Epithelial cell of esophagus (primary cell): ENCODE measurements at regions not wholly inside any gene's neighbourhood (a gene's known extent, or its start where the extent isn't known, plus 50 kb on each side); places are given as distances from the start of the nearest gene placed in this dataset.

Experiments used
- DNase-seq: peaks from one replicate; pipeline ENCODE4 v3.0.0; 2010; ENCODE audit warnings: low read depth
- H3K4me3 ChIP-seq: 2 replicates; pipeline ENCODE4 v1.5.1; 2011; ENCODE audit warnings: mild to moderate bottlenecking, low read length, control low read depth
- CTCF ChIP-seq: IDR thresholded peaks from 2 replicates; pipeline ENCODE4 v1.5.1; 2011; ENCODE audit warnings: low read depth, mild to moderate bottlenecking, low read length, control low read depth, inconsistent platforms; ENCODE audit not compliant: insufficient read depth; ENCODE audit errors: missing control alignments

GRCh38 chr7:43791-44540, 148.4 kb upstream of the FAM20C start:
- no peak for TF ChIP-seq CTCF
- DNase-seq: no peak
- H3K4me3 ChIP-seq: no peak overlapping the region

- TF ChIP-seq CTCF: no peak
- DNase-seq: no peak
- H3K4me3 ChIP-seq: no peak overlapping the region
These were observed 147.9 kb upstream of the FAM20C start for GRCh38 chr7:44541-44896.

DNA sequence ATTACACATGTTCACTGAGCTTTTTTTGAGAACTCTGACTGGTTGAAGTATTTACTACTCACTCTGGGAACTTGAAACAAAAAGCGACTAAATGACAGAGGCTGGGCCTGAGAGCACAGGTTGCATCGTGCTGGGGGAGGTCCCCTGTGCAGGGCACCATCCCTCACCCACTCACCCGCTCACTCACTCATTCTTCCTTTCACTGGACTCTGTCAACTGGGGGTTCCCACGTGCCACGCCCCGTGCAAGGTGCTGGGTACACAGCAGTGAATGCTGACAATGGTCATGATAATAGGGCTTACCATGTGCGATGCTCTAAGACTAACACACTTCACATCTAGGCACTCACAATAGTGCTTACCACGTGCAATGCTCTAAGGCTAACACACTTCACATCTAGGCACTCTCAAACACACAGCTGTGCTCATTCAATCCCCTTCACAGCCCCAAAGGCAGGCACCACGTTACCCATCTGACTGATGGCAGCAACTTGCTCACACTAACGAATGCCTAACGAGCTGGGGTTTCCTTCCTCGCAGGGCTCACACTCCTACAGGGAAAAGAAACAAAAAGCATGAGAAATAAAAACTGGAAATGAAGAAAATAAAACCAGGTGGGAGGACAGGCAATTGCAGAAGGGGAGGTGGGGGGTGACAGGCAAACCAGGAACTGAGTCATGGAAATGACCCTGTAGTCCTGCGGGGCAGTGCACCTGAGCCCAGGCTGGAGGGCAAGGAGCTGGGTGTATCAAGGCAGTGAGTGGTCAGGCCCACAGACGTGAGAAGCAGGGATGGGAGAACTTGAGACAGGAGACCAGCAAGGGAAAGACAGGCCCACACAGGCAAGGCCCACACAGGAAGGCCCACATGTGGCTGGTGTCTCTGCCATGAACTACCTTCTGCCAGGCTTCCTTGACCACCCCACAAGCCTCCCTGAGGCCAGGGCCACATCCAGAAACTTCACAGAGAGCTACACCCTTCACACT, 147.0 kb upstream of the FAM20C start:
- no peak for DNase-seq
- H3K4me3 ChIP-seq: no peak overlapping the region
- TF ChIP-seq CTCF: no peak

DNA sequence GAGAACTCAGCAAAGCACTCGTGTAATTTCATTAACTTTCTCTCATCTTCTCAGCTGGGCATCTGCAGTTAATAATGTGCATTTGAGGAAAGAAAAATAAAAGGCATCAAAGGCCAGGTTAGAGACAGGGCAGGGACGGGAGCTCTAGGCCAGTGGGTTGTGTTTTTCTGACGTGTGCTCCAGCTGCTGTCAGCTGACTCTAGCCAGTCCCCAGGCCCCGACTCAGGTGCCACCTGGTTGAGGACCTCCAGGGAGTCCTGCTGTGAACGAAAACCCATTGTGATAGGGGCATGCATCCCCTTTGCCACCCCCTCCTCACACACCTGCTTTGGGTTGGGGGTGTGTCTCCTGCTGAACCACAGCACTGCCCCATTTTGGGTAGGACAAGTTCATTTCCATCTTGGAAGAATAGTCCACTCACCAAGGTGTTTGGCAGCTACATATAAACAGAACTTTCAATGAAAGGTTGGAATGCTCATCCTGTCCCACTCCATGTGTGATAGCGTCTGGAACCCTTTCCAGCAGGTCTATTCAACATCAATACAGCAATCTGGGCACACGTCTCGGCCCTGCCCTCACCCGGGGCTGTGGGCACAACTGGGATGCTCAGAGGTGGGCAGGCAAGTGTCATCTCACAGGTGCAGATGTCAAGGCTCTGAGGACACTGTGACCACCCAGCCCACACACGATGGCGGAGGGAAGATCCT, 146.1 kb upstream of the FAM20C start:
- no peak for TF ChIP-seq CTCF
- DNase-seq: no peak
- no peak overlapping the region for H3K4me3 ChIP-seq

DNA sequence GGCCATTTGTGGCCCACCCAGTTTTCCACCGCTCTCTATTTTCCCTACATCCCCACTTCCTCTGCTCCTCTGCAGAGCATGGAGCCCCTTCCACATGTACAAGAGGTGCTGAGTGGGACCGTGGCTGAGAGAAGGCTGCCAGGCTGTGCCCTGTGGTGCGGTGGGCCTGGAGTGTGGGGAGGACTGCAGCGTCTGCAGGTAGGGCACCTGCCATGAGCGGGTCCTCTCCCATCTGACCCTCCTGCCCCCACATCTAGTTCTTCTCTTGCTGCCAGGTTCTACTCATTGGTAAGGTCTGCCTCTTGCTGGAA, 145.6 kb upstream of the FAM20C start:
- no peak for DNase-seq
- H3K4me3 ChIP-seq: no peak overlapping the region
- TF ChIP-seq CTCF: no peak

DNA sequence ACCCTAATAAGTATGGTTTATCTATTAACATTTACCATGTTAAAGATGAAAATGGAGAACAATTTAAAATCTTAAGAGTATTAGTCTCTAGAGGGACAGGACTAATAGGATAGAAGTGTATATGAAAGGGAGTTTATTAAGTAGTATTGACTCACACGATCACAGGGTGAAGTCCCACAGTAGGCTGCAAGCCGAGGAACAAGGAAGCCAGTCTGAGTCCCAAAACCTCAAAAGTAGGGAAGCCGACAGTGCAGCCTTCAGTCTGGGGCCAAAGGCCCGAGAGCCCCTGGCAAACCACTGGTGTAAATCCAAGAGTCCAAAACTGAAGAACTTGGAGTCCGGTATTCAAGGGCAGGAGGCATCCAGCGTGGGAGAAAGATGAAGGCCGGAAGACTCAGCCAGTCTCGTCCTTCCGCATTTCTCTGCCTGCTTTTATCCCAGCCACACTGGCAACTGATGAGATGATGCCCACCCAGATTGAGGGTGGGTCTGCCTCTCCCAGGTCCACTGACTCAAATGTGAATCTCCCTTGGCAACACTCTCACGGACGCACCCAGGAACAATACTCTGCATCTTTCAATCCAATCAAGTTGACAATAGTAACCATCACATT, 140.8 kb upstream of the FAM20C start:
- DNase-seq: no peak
- no peak overlapping the region for H3K4me3 ChIP-seq
- TF ChIP-seq CTCF: no peak
